ENCODE measurements at regions not wholly inside any gene's neighbourhood (a gene's known extent, or its start where the extent isn't known, plus 50 kb on each side); places are given as distances from the start of the nearest gene placed in this dataset.

DNA sequence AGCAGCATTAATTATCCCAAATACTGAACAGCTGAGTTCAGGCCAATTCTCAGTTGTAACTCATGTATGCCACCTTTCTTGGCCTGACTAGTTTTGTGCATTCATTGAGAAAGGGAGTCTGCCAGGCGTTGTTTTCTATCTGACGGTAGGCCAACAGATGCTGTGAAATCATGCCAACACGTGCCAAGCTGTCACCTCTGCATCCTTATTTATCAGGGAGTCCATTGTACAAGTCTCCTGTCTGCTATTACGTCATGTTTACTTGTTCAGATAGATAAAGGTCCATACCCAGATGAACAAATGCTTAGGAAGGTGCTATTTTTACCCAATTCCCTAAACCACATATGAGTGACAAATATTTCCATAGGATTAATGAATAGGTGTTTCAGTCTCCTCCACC, 127.2 kb upstream of the CDK6 start:
- H3K79me2 ChIP-seq (ENCODE audit: insufficient read depth, low read length): no peaks in the 10 kb centered on the region
- H3K36me3 ChIP-seq (replicated peaks in 1 of 2; ENCODE audit: control insufficient read depth in 1 of 2, insufficient read depth in 2 of 2, low read length in 2 of 2): no peaks in the 10 kb centered on the region
- TF ChIP-seq, protein P1, sequence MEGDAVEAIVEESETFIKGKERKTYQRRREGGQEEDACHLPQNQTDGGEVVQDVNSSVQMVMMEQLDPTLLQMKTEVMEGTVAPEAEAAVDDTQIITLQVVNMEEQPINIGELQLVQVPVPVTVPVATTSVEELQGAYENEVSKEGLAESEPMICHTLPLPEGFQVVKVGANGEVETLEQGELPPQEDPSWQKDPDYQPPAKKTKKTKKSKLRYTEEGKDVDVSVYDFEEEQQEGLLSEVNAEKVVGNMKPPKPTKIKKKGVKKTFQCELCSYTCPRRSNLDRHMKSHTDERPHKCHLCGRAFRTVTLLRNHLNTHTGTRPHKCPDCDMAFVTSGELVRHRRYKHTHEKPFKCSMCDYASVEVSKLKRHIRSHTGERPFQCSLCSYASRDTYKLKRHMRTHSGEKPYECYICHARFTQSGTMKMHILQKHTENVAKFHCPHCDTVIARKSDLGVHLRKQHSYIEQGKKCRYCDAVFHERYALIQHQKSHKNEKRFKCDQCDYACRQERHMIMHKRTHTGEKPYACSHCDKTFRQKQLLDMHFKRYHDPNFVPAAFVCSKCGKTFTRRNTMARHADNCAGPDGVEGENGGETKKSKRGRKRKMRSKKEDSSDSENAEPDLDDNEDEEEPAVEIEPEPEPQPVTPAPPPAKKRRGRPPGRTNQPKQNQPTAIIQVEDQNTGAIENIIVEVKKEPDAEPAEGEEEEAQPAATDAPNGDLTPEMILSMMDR (IDR thresholded peaks at IDR 0.05): no peak
- no peak overlapping the region for H3K4me2 ChIP-seq (replicated peaks; ENCODE audit: extremely low read depth, low read length, poor library complexity, severe bottlenecking)
- no peaks in the 10 kb centered on the region for H3K4me1 ChIP-seq (ENCODE audit: control insufficient read depth in 1 of 2, insufficient read depth in 2 of 2, low read length in 2 of 2)
- H3K27me3 ChIP-seq (ENCODE audit: control insufficient read depth in 2 of 2, insufficient read depth in 2 of 2, low read length in 2 of 2): no peaks in the 10 kb centered on the region
- H2AFZ ChIP-seq (ENCODE audit: insufficient read depth, low read depth, low read length, poor library complexity, severe bottlenecking): no peak overlapping the region
- Mint-ChIP-seq H3K4me1 (no peaks in the 10 kb centered on the region), H3K36me3 (no peaks in the 10 kb centered on the region), H3K27me3 (ENCODE audit: low read depth in 3 of 3) (no peaks in the 10 kb centered on the region), H3K9me3 (peaks cover 1 to 12% (median 6%) of the 10 kb centered on the region in 7 donors), H3K4me3 (no peak overlapping the region), H3K27ac (no peak overlapping the region)
- no peak for DNase-seq
- 100% methylated on average over 2 of the region's 4 CpGs for WGBS (ENCODE audit: insufficient coverage)
- no peak overlapping the region for H3K9ac ChIP-seq (ENCODE audit: insufficient read depth, low read length, poor library complexity, severe bottlenecking)
- no peak overlapping the region for H3K27ac ChIP-seq (ENCODE audit: low read depth in 1 of 2, low read length in 2 of 2)
- no peaks in the 10 kb centered on the region for H3K9me3 ChIP-seq (replicated peaks in 1 of 2; ENCODE audit: control insufficient read depth in 1 of 2, insufficient read depth in 1 of 2, low read length in 2 of 2)
- intact Hi-C loops (cut with micrococcal nuclease): no loop called here
- H4K20me1 ChIP-seq (ENCODE audit: insufficient read depth, low read length): no peaks in the 10 kb centered on the region
- no peak overlapping the region for H3K4me3 ChIP-seq (replicated peaks in 1 of 3; ENCODE audit: low read depth in 2 of 3, low read length in 3 of 3)

DNA sequence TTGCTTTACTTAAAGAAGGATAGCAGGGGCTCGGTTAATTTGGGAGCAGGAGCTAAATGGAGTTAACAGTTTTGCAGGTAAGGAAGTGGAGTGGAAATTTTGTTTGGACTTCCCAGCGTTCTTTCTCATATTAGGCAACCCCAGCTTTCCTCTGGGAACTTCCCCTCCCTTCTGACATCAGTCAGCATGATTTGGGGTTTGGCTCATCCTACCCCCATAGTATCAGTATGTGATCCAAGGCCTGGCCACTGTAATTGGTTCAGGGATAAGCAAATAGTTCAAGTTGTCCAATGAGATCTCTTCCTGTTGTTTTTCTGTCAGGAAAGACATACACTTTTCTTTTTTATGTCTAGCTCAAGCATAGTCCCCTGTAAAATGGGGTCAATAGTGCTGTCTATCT, 125.6 kb upstream of the CDK6 start:
- H3K4me2 ChIP-seq (replicated peaks; ENCODE audit: extremely low read depth, low read length, poor library complexity, severe bottlenecking): no peak overlapping the region
- H3K36me3 ChIP-seq (replicated peaks in 1 of 2; ENCODE audit: control insufficient read depth in 1 of 2, insufficient read depth in 2 of 2, low read length in 2 of 2): no peaks in the 10 kb centered on the region
- no peaks in the 10 kb centered on the region for H3K27me3 ChIP-seq (ENCODE audit: control insufficient read depth in 2 of 2, insufficient read depth in 2 of 2, low read length in 2 of 2)
- WGBS (ENCODE audit: insufficient coverage): no CpG with 5 or more reads among the region's 2 CpGs
- intact Hi-C loops (cut with micrococcal nuclease): no loop called here
- H3K9ac ChIP-seq (ENCODE audit: insufficient read depth, low read length, poor library complexity, severe bottlenecking): no peak overlapping the region
- Mint-ChIP-seq H3K4me3 (no peak overlapping the region), H3K27me3 (ENCODE audit: low read depth in 3 of 3) (no peaks in the 10 kb centered on the region), H3K4me1 (no peaks in the 10 kb centered on the region), H3K27ac (no peak overlapping the region), H3K9me3 (peaks cover 5 to 13% (median 11%) of the 10 kb centered on the region in 7 donors), H3K36me3 (no peaks in the 10 kb centered on the region)
- H3K9me3 ChIP-seq (replicated peaks in 1 of 2; ENCODE audit: control insufficient read depth in 1 of 2, insufficient read depth in 1 of 2, low read length in 2 of 2): no peaks in the 10 kb centered on the region
- no peak overlapping the region for H2AFZ ChIP-seq (ENCODE audit: insufficient read depth, low read depth, low read length, poor library complexity, severe bottlenecking)
- TF ChIP-seq, protein P1 (IDR thresholded peaks at IDR 0.05): no peak
- H3K27ac ChIP-seq (ENCODE audit: low read depth in 1 of 2, low read length in 2 of 2): no peak overlapping the region
- no peaks in the 10 kb centered on the region for H3K79me2 ChIP-seq (ENCODE audit: insufficient read depth, low read length)
- H3K4me1 ChIP-seq (ENCODE audit: control insufficient read depth in 1 of 2, insufficient read depth in 2 of 2, low read length in 2 of 2): no peaks in the 10 kb centered on the region
- no peak overlapping the region for H3K4me3 ChIP-seq (replicated peaks in 1 of 3; ENCODE audit: low read depth in 2 of 3, low read length in 3 of 3)
- H4K20me1 ChIP-seq (ENCODE audit: insufficient read depth, low read length): no peaks in the 10 kb centered on the region
- DNase-seq: peak in 1 of 3 donors; percentile 3

All from CD14-positive monocyte (primary cell).